ENCODE measurements at regions not wholly inside any gene's neighbourhood (a gene's known extent, or its start where the extent isn't known, plus 50 kb on each side); places are given as distances from the start of the nearest gene placed in this dataset.

GRCh38 chr2:238599549-238600505 lies 173.1 kb downstream of the ASB1 start:
- Histone ChIP-seq H3K27ac (no peak overlapping the region), H3K27me3 (no peaks in the 10 kb centered on the region), H3K4me3 (no peak overlapping the region), H3K4me1 (peaks cover 0 to 33% of the 10 kb centered on the region in 2 donors), H3K36me3 (no peaks in the 10 kb centered on the region), H3K9me3 (peaks cover 0 to 10% of the 10 kb centered on the region in 2 donors)
- DNase-seq (ENCODE audit: low spot score): no peak
- TF ChIP-seq CTCF (IDR thresholded peaks at IDR 0.05): no peak

- peaks cover 0 to 10% of the 10 kb centered on the region in 2 donors for H3K9me3 ChIP-seq
- H3K27ac ChIP-seq: peak overlapping the region in 1 of 2 donors; percentile 59
- DNase-seq (ENCODE audit: low spot score): no peak
- TF ChIP-seq CTCF (IDR thresholded peaks at IDR 0.05): no peak
- H3K4me3 ChIP-seq: no peak overlapping the region
- no peaks in the 10 kb centered on the region for H3K36me3 ChIP-seq
- H3K4me1 ChIP-seq: peaks cover 0 to 33% of the 10 kb centered on the region in 2 donors
- no peaks in the 10 kb centered on the region for H3K27me3 ChIP-seq
Measured at GRCh38 chr2:238600506-238601432, 174.0 kb downstream of the ASB1 start.

GRCh38 chr2:238601433-238602222 lies 174.9 kb downstream of the ASB1 start:
- H3K27ac ChIP-seq: peak overlapping the region; percentile 59
- no peak for TF ChIP-seq CTCF (IDR thresholded peaks at IDR 0.05)
- DNase-seq (ENCODE audit: low spot score): no peak

GRCh38 chr2:238602223-238602960 lies 175.7 kb downstream of the ASB1 start:
- H3K4me1 ChIP-seq: peaks cover 0 to 25% of the 10 kb centered on the region in 2 donors
- no peak overlapping the region for H3K4me3 ChIP-seq
- TF ChIP-seq CTCF (IDR thresholded peaks at IDR 0.05): no peak
- no peak for DNase-seq (ENCODE audit: low spot score)
- H3K36me3 ChIP-seq: no peaks in the 10 kb centered on the region
- peaks cover 0 to 10% of the 10 kb centered on the region in 2 donors for H3K9me3 ChIP-seq
- no peaks in the 10 kb centered on the region for H3K27me3 ChIP-seq
- peak overlapping the region; percentile 59 for H3K27ac ChIP-seq

More at GRCh38 chr2:238601433-238602222, 174.9 kb downstream of the ASB1 start:
- Histone ChIP-seq H3K4me3 (no peak overlapping the region), H3K27me3 (no peaks in the 10 kb centered on the region), H3K36me3 (no peaks in the 10 kb centered on the region), H3K4me1 (peaks cover 0 to 31% of the 10 kb centered on the region in 2 donors), H3K9me3 (peaks cover 0 to 10% of the 10 kb centered on the region in 2 donors)
